AG10803 (cell line): ENCODE measurements at regions not wholly inside any gene's neighbourhood (a gene's known extent, or its start where the extent isn't known, plus 50 kb on each side); places are given as distances from the start of the nearest gene placed in this dataset.

Experiments
- DNase-seq: peaks from one replicate; pipeline ENCODE4 v3.0.0; 2010; ENCODE audit warnings: low read depth
- H3K4me3 ChIP-seq: 2 replicates; pipeline ENCODE4 v1.5.1; 2011; ENCODE audit warnings: mild to moderate bottlenecking, low read length, control low read depth
- TF ChIP-seq, protein P1 (sequence below): conservative IDR thresholded peaks from 2 replicates; pipeline ENCODE4 v1.5.1; 2011; ENCODE audit warnings: mild to moderate bottlenecking, low read length, control low read depth, inconsistent platforms

DNA sequence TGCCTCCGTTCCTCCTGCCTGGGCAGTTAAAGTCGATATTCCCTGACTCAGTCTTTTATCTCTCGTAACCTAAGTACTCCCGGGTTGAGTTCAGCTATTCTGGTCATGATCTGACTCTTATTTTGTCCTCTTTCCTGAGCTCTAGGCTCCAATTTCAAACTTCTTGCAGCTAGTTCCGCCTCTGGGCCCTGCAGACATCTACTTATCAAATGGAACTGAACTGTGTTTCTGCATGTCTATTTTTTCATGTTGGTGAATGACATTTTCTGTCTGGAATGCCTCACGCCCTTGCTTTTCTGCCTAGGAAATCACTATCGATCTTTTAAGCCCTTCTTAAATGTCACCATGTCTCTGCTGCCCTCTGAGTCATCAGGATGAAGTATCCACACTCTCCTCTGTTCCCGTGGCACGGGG lies 101.5 kb downstream of the VAPA start:
- TF ChIP-seq, protein P1, sequence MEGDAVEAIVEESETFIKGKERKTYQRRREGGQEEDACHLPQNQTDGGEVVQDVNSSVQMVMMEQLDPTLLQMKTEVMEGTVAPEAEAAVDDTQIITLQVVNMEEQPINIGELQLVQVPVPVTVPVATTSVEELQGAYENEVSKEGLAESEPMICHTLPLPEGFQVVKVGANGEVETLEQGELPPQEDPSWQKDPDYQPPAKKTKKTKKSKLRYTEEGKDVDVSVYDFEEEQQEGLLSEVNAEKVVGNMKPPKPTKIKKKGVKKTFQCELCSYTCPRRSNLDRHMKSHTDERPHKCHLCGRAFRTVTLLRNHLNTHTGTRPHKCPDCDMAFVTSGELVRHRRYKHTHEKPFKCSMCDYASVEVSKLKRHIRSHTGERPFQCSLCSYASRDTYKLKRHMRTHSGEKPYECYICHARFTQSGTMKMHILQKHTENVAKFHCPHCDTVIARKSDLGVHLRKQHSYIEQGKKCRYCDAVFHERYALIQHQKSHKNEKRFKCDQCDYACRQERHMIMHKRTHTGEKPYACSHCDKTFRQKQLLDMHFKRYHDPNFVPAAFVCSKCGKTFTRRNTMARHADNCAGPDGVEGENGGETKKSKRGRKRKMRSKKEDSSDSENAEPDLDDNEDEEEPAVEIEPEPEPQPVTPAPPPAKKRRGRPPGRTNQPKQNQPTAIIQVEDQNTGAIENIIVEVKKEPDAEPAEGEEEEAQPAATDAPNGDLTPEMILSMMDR, result no peak
- no peak overlapping the region for H3K4me3 ChIP-seq
- peak; percentile 56 for DNase-seq

DNA sequence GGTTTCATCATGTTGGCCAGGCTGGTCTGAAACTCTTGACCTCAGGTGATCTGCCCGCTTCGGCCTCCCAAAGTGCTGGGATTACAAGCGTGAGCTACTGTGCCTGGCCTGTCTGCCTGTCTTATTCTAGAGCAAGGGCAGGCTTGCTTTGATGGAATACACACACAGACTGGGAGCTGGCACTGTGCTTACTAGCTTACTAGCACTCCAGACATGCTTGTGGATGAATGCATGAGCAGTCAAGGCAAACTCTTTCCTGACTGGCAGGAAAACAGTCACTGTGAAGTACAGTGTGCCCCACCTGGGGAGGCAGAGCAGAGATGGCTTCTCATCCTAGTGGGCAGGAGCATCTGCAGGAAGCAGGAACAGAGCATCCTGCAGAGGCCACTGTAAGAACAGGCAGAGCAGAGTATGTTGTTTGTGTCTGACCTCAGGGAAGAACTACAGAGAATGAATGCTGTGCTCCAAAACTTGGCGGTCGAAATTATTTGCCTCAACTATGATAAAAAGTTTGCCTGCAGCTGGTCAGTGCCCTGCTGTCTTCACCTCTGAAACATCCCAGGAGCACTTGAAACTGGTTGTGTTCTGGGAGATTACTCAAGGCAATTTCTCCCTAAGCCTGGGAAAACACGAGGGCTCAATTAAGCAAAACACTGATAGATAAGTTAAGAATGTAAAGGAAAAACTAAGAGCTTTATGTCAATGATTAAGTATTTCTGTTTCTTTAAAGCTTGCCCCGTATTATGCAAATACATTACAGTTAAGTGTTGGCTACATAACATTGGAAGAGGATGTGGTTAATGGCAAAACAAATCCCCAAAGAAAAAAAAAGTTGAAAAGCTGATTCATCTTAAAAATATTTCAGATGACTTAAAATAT lies 102.4 kb downstream of the VAPA start:
- H3K4me3 ChIP-seq, result no peak overlapping the region
- DNase-seq, result peak; percentile 99
- TF ChIP-seq, protein P1, result peak; percentile 79

DNA sequence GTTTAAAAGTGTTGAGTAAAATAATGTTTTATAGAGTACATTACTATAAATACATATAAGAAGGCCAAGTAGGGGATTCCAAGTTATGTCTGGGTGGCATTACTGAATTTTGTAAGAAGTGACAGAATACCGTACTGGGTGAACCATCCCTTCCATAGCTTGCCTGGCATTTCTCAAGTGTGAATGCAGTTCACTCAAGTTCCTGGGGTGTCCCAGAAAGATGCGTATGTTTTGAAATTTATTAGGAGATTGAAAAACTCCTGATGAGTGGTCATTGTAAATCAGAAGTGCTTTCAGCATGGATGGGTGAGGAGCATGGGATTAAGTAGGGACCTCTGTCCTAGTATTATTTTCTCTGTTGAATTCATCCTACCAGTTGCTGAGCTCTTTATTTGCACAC lies 103.2 kb downstream of the VAPA start:
- DNase-seq, result peak; percentile 32
- TF ChIP-seq, protein P1, result no peak
- H3K4me3 ChIP-seq, result no peak overlapping the region

DNA sequence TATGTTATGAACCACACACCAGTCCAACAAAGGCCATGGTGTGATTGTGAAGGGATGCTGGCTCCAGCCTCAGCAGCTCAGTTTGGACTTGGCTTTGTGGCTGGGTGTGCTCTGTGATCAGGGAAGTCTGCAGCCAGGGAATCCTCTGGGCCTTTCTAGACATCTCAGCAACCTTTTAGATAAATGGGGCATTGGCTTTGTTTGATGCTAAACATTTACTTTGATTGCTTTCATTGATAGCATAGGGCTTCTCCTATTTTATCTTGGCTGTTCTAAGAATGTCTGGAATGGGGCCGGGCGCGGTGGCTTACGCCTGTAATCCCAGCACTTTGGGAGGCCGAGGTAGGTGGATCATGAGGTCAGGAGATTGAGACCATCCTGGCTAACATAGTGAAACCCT lies 104.5 kb downstream of the VAPA start:
- no peak overlapping the region for H3K4me3 ChIP-seq
- TF ChIP-seq, protein P1, result no peak
- no peak for DNase-seq

DNA sequence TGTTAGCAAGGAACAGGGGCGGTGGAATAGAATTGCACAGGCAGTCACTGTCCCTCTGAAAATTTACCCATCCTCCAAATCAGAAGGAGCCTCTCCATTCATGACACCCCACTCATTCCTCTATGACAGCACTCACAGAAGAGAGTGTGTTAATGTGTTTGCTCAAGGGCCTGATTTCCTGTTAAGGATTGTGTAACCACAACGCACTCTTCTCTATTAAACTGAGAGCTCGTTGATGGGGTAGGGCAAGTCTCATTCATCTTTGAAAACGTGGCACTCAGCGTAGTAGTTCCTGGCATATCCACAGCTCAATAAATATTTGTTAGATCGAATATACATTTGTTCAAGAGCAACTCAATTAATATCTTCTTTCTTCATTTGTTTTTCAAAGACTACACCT lies 106.4 kb downstream of the VAPA start:
- TF ChIP-seq, protein P1, result no peak
- DNase-seq, result peak; percentile 23
- H3K4me3 ChIP-seq, result no peak overlapping the region

DNA sequence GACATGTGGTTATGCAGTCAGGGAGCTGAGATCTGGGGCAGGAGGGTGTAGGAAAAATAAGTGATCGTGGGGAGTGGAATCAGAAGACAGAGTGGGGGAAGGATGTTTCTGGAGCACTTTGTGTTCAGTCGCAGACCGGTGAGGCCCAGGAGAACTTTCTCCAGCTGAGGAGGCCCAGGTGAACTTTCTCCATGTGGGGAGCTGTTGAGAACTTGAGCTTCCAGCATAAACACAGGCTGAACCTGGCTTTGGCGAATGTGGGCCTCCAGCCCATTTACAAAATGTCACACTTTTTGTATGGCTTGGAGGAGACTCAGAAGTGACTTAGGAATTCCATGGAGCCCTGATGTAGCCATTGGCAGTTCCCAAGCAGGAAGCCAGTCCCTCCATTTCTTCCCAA lies 108.5 kb downstream of the VAPA start:
- TF ChIP-seq, protein P1, result no peak
- H3K4me3 ChIP-seq, result no peak overlapping the region
- no peak for DNase-seq

DNA sequence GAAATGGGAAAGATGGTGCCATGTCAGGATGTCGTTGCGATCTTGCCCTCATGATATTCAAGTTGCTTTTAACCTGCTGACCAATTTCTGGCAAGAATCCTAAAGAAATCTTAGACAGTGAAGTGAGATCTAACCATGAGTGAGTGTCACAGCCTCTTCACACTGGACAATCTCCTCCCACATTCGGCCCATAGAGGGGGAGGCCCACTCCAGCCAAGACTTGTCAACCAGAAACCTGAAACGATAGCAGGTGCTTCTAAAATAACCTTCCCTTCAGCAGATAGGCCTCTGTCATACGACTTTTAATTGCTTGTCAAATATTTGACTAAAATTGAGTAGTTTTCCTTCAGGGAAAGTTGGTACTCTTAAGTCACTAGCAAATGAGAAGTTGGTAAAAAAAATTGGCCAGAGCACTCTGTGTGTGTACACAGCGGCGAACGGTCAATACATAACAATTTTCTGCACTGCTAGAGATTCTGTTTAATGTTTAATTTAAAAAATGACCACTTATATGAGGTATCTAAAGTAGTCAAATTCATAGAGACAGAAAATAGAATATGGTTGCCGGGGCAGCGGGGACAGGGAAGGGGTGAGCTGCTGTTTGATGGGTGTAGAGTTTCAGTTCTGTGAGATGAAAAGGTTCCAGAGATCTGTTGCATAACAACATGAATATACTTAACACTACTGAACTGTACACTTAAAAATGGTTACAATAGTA lies 110.2 kb downstream of the VAPA start:
- H3K4me3 ChIP-seq, result no peak overlapping the region
- DNase-seq, result no peak
- TF ChIP-seq, protein P1, result no peak
